GM06990 (cell line): ENCODE measurements at regions not wholly inside any gene's neighbourhood (a gene's known extent, or its start where the extent isn't known, plus 50 kb on each side); places are given as distances from the start of the nearest gene placed in this dataset.
"Not testable (repeated sequence)": the region's sequence is repeated elsewhere in the genome, so short reads cannot be mapped to it uniquely, and the experiment has no call there.

ENCODE experiments used
- DNase-seq: peaks from one replicate; pipeline ENCODE4 v3.0.0-alpha.2; 2011; ENCODE audit not compliant: insufficient read length; ENCODE audit errors: extremely low read depth
- H3K27me3 ChIP-seq: replicated peaks from 2 replicates; pipeline ENCODE4 v1.6.0; 2011; ENCODE audit warnings: low read length; ENCODE audit not compliant: control insufficient read depth, insufficient read depth
- H3K36me3 ChIP-seq: 2 replicates; pipeline ENCODE4 v1.5.1; 2011; ENCODE audit warnings: low read length; ENCODE audit not compliant: control insufficient read depth, insufficient read depth
- H3K4me3 ChIP-seq: replicated peaks from 2 replicates; pipeline ENCODE4 v1.5.1; 2011; ENCODE audit warnings: low read depth, mild to moderate bottlenecking, control low read depth, low read length
- CTCF ChIP-seq: IDR thresholded peaks from 2 replicates; pipeline ENCODE4 v1.5.1; 2011; ENCODE audit warnings: low read length, control low read depth, mild to moderate bottlenecking, inconsistent platforms; ENCODE audit not compliant: insufficient read depth, poor library complexity, severe bottlenecking

GRCh38 chr12:75684678-75685616 is 173.5 kb upstream of the KRR1 start:
- Histone ChIP-seq H3K27me3 (no peaks in the 10 kb centered on the region), H3K36me3 (no peaks in the 10 kb centered on the region), H3K4me3 (no peak overlapping the region)
- no peak for DNase-seq
- TF ChIP-seq CTCF = no peak

- not testable (repeated sequence) for DNase-seq, H3K36me3 ChIP-seq, H3K27me3 ChIP-seq, H3K4me3 ChIP-seq
These were observed 172.7 kb upstream of the KRR1 start for GRCh38 chr12:75683995-75684586.

GRCh38 chr12:75683220-75683619 is 171.8 kb upstream of the KRR1 start:
- no peaks in the 10 kb centered on the region for H3K27me3 ChIP-seq
- H3K4me3 ChIP-seq = no peak overlapping the region
- no peak for TF ChIP-seq CTCF
- H3K36me3 ChIP-seq = no peaks in the 10 kb centered on the region
- DNase-seq = no peak

GRCh38 chr12:75677522-75677921 is 166.1 kb upstream of the KRR1 start:
- no peak for DNase-seq
- no peak overlapping the region for H3K4me3 ChIP-seq
- TF ChIP-seq CTCF = no peak
- no peaks in the 10 kb centered on the region for H3K27me3 ChIP-seq
- no peaks in the 10 kb centered on the region for H3K36me3 ChIP-seq

GRCh38 chr12:75674393-75674792 is 163.0 kb upstream of the KRR1 start:
- no peak for DNase-seq
- no peaks in the 10 kb centered on the region for H3K36me3 ChIP-seq
- H3K4me3 ChIP-seq = no peak overlapping the region
- H3K27me3 ChIP-seq = no peaks in the 10 kb centered on the region
- TF ChIP-seq CTCF = no peak

- no peak for TF ChIP-seq CTCF
- DNase-seq = no peak
- no peaks in the 10 kb centered on the region for H3K27me3 ChIP-seq
- H3K36me3 ChIP-seq = no peaks in the 10 kb centered on the region
- no peak overlapping the region for H3K4me3 ChIP-seq
These were observed 160.8 kb upstream of the KRR1 start for GRCh38 chr12:75672200-75672599.
